ENCODE measurements at regions not wholly inside any gene's neighbourhood (a gene's known extent, or its start where the extent isn't known, plus 50 kb on each side); places are given as distances from the start of the nearest gene placed in this dataset.

- Histone ChIP-seq H3K36me3 (ENCODE audit: control insufficient read depth in 2 of 2, extremely low read depth in 1 of 2, insufficient read depth in 2 of 2, low read length in 2 of 2) (no peaks in the 10 kb centered on the region), H3K27me3 (ENCODE audit: control insufficient read depth in 2 of 2, insufficient read depth in 2 of 2, low read length in 2 of 2) (peaks cover 4 to 7% of the 10 kb centered on the region in 2 experiments), H3K79me2 (ENCODE audit: control insufficient read depth, insufficient read depth, low read length) (no peaks in the 10 kb centered on the region), H3K4me1 (ENCODE audit: control insufficient read depth, extremely low read depth, insufficient read depth, low read length) (no peaks in the 10 kb centered on the region), H4K20me1 (replicated peaks; ENCODE audit: control insufficient read depth, extremely low read depth, insufficient read depth, low read length) (no peaks in the 10 kb centered on the region), H3K4me2 (ENCODE audit: insufficient read depth, low read length) (no peak overlapping the region), H3K9ac (replicated peaks; ENCODE audit: extremely low read depth, insufficient read depth, low read length) (no peak overlapping the region), H3K4me3 (replicated peaks in 1 of 3; ENCODE audit: insufficient read depth in 1 of 3, low read depth in 1 of 3, low read length in 3 of 3) (no peak overlapping the region), H3K27ac (ENCODE audit: insufficient read depth, low read depth, low read length) (no peak overlapping the region), H3K9me1 (replicated peaks; ENCODE audit: control insufficient read depth, extremely low read depth, insufficient read depth, low read length) (no peaks in the 10 kb centered on the region), H3K9me3 (replicated peaks; ENCODE audit: control insufficient read depth, insufficient read depth, low read length) (no peaks in the 10 kb centered on the region), H2AFZ (ENCODE audit: low read depth, low read length) (no peak overlapping the region)
- CTCF ChIA-PET = interaction anchor here (0.7 to 1.7 kb wide), 3 partner anchors 8 to 10 kb away, joined by 3 to 5 read pairs (median 3); no protein-coding TSS in a partner anchor
- POLR2A ChIA-PET = no interaction called here
- FAIRE-seq (no peak), DNase-seq (ENCODE audit: low read depth, low spot score) (peak; percentile 7)
- dilution Hi-C loops (cut with MboI; ENCODE audit: extremely low pct_ligation_motif_present, low sequenced_read_pairs) (no loop called here), intact Hi-C loops (cut with micrococcal nuclease) (no loop called here)
- TF ChIP-seq, protein P1, sequence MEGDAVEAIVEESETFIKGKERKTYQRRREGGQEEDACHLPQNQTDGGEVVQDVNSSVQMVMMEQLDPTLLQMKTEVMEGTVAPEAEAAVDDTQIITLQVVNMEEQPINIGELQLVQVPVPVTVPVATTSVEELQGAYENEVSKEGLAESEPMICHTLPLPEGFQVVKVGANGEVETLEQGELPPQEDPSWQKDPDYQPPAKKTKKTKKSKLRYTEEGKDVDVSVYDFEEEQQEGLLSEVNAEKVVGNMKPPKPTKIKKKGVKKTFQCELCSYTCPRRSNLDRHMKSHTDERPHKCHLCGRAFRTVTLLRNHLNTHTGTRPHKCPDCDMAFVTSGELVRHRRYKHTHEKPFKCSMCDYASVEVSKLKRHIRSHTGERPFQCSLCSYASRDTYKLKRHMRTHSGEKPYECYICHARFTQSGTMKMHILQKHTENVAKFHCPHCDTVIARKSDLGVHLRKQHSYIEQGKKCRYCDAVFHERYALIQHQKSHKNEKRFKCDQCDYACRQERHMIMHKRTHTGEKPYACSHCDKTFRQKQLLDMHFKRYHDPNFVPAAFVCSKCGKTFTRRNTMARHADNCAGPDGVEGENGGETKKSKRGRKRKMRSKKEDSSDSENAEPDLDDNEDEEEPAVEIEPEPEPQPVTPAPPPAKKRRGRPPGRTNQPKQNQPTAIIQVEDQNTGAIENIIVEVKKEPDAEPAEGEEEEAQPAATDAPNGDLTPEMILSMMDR (IDR thresholded peaks at IDR 0.05; ENCODE audit: extremely low read depth in 1 of 2, insufficient read depth in 1 of 2, low read depth in 1 of 2, low read length in 2 of 2) = no peak
- TF ChIP-seq FOS (IDR thresholded peaks at IDR 0.05; ENCODE audit: borderline replicate concordance, insufficient read depth, low read length) (no peak), JUN (IDR thresholded peaks at IDR 0.05; ENCODE audit: borderline replicate concordance, insufficient read depth, insufficient read length, low read depth) (no peak), POLR2A (IDR thresholded peaks at IDR 0.05; ENCODE audit: low read depth, low read length) (no peak), EZH2 (IDR thresholded peaks at IDR 0.05; ENCODE audit: borderline replicate concordance, low read depth, low read length, severe bottlenecking) (no peak), POLR2AphosphoS5 (IDR thresholded peaks at IDR 0.05; ENCODE audit: insufficient read depth, low read depth, low read length) (no peak), GATA2 (IDR thresholded peaks at IDR 0.05; ENCODE audit: insufficient read depth, insufficient read length, low read depth, low read length) (no peak), MYC (IDR thresholded peaks at IDR 0.05; ENCODE audit: low read depth, low read length) (no peak)
- TF ChIP-seq, protein P2, sequence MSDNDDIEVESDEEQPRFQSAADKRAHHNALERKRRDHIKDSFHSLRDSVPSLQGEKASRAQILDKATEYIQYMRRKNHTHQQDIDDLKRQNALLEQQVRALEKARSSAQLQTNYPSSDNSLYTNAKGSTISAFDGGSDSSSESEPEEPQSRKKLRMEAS (IDR thresholded peaks at IDR 0.05; ENCODE audit: insufficient read depth, insufficient read length) = no peak
- no TSS peak for BruUV-seq (replicated peaks)
Measured at GRCh38 chr16:86120201-86121192, 221.5 kb downstream of the IRF8 start.

All from endothelial cell of umbilical vein (primary cell).